B cell (primary cell): ENCODE measurements at regions not wholly inside any gene's neighbourhood (a gene's known extent, or its start where the extent isn't known, plus 50 kb on each side); places are given as distances from the start of the nearest gene placed in this dataset.

ENCODE experiments used
- EZH2 ChIP-seq: IDR thresholded peaks from 2 replicates; pipeline ENCODE4 v1.6.1; 2012; ENCODE audit warnings: borderline replicate concordance, low read depth, mild to moderate bottlenecking, moderate library complexity, low read length; ENCODE audit not compliant: insufficient read depth, poor library complexity, severe bottlenecking
- TF ChIP-seq, protein P1 (sequence below): fragments of 200-600 bp; IDR thresholded peaks from one replicate; pipeline ENCODE4 v1.8.0; 2022; ENCODE audit warnings: antibody characterized with exemption, mild to moderate bottlenecking

DNA sequence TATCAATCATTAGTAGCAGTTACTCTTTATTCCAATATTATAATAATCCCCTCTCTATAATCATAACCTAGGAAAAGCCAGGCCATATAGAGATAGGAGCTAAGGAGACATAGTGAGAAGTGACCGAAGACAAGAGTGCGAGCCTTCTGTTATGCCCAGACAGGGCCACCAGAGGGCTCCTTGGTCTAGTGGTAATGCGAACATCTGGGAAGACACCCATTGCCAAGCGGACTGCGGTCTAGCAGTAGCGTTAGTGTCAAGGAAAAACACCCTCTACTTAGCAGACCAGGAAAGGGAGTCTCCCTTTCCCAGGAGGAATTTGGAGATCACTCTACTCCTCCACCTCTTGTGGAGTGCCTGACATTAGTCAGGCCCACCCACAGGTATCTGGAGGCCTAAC is 920.9 kb downstream of the CDY2B start:
- TF ChIP-seq, protein P1, sequence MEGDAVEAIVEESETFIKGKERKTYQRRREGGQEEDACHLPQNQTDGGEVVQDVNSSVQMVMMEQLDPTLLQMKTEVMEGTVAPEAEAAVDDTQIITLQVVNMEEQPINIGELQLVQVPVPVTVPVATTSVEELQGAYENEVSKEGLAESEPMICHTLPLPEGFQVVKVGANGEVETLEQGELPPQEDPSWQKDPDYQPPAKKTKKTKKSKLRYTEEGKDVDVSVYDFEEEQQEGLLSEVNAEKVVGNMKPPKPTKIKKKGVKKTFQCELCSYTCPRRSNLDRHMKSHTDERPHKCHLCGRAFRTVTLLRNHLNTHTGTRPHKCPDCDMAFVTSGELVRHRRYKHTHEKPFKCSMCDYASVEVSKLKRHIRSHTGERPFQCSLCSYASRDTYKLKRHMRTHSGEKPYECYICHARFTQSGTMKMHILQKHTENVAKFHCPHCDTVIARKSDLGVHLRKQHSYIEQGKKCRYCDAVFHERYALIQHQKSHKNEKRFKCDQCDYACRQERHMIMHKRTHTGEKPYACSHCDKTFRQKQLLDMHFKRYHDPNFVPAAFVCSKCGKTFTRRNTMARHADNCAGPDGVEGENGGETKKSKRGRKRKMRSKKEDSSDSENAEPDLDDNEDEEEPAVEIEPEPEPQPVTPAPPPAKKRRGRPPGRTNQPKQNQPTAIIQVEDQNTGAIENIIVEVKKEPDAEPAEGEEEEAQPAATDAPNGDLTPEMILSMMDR = no peak
- no peak for TF ChIP-seq EZH2
